Activated naive CD8-positive, alpha-beta T cell treated with anti-CD3 and anti-CD28 coated beads for 36 hours (primary cell): ENCODE measurements at regions not wholly inside any gene's neighbourhood (a gene's known extent, or its start where the extent isn't known, plus 50 kb on each side); places are given as distances from the start of the nearest gene placed in this dataset.

ENCODE experiments used
- DNase-seq: peaks from one replicate; pipeline ENCODE4 v3.0.0; 2021
- H3K27ac Mint-ChIP-seq: one replicate; pipeline ENCODE4 v1.8.0; 2022; ENCODE audit warnings: mild to moderate bottlenecking, moderate library complexity, mixed read lengths
- H3K27me3 Mint-ChIP-seq: one replicate; pipeline ENCODE4 v1.8.0; 2022; ENCODE audit warnings: mild to moderate bottlenecking, mixed read lengths
- H3K36me3 Mint-ChIP-seq: one replicate; pipeline ENCODE4 v1.8.0; 2021; ENCODE audit warnings: mild to moderate bottlenecking, mixed read lengths
- H3K4me1 Mint-ChIP-seq: one replicate; pipeline ENCODE4 v1.8.0; 2021; ENCODE audit warnings: mixed read lengths
- H3K4me3 Mint-ChIP-seq: one replicate; pipeline ENCODE4 v1.8.0; 2022; ENCODE audit warnings: mild to moderate bottlenecking, moderate library complexity, mixed read lengths
- H3K9me3 Mint-ChIP-seq: one replicate; pipeline ENCODE4 v1.8.0; 2022; ENCODE audit warnings: mixed read lengths

DNA sequence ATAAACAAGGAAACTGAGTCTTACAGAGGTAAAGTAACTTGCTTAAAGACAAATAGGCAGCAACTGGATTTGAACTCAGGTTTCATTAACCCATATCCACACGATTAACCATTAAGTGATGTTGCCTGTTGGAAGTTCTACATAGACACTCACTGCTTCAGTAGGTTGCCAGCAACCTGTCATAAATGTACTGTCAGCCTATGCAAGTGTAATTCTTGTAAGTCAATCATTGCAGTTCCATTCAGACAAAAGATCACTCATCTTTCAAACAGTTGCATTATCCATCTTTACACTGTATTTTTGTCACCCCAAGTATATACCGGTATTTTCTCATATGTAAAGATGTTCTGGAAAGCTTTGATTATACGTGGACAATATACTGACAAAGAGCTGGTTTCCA, 676.9 kb upstream of the PCDH20 start:
- no peaks in the 10 kb centered on the region for H3K27me3 Mint-ChIP-seq
- peaks cover 2% of the 10 kb centered on the region for H3K9me3 Mint-ChIP-seq
- no peak for DNase-seq
- H3K27ac Mint-ChIP-seq, result no peak overlapping the region
- no peaks in the 10 kb centered on the region for H3K4me1 Mint-ChIP-seq
- no peak overlapping the region for H3K4me3 Mint-ChIP-seq
- no peaks in the 10 kb centered on the region for H3K36me3 Mint-ChIP-seq

DNA sequence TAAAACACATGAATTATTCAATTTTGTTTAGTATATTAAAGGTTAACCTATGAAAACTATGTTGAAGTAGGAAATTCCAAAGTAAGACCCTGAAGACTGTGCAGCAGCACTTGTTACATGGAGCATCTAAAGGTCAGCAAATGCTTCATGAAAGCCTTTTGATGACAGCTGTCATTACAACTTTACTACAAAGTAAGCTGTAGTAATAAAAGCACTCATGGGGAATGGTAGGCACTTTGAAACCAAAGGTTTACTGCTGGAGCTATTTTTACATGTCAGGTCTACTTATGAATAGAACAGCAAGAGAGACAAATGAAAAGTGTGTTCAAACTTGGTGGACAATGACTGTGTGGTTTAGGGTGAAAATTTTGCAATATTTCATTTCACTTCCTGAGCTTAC, 672.5 kb upstream of the PCDH20 start:
- Mint-ChIP-seq H3K4me1 (no peaks in the 10 kb centered on the region), H3K27me3 (no peaks in the 10 kb centered on the region), H3K4me3 (no peak overlapping the region)

DNA sequence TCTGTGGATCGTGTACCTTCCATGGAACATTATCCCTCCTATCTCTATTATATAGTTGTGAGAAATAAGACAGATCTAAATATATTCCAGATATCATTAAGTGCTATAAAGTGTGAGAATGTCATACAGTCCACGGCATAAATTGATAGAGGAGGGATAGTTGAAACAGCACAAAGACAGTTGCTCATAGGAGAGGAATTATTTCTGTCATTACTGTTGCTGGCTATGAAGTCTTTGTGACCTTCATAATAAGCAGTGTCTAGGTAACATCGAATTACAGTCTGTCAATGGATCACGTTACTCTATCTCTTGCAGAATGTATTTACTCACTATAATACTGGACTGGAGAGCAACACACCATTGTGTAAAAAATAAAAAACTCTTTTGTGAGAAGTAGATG, 671.5 kb upstream of the PCDH20 start:
- Mint-ChIP-seq H3K27me3 (no peaks in the 10 kb centered on the region), H3K4me1 (no peaks in the 10 kb centered on the region), H3K27ac (no peak overlapping the region), H3K36me3 (no peaks in the 10 kb centered on the region), H3K4me3 (no peak overlapping the region), H3K9me3 (peaks cover 2% of the 10 kb centered on the region)
- no peak for DNase-seq

More for the DNA sequence above, 672.5 kb upstream of the PCDH20 start:
- Mint-ChIP-seq H3K27ac (no peak overlapping the region), H3K36me3 (no peaks in the 10 kb centered on the region), H3K9me3 (peaks cover 2% of the 10 kb centered on the region)
- DNase-seq, result no peak

DNA sequence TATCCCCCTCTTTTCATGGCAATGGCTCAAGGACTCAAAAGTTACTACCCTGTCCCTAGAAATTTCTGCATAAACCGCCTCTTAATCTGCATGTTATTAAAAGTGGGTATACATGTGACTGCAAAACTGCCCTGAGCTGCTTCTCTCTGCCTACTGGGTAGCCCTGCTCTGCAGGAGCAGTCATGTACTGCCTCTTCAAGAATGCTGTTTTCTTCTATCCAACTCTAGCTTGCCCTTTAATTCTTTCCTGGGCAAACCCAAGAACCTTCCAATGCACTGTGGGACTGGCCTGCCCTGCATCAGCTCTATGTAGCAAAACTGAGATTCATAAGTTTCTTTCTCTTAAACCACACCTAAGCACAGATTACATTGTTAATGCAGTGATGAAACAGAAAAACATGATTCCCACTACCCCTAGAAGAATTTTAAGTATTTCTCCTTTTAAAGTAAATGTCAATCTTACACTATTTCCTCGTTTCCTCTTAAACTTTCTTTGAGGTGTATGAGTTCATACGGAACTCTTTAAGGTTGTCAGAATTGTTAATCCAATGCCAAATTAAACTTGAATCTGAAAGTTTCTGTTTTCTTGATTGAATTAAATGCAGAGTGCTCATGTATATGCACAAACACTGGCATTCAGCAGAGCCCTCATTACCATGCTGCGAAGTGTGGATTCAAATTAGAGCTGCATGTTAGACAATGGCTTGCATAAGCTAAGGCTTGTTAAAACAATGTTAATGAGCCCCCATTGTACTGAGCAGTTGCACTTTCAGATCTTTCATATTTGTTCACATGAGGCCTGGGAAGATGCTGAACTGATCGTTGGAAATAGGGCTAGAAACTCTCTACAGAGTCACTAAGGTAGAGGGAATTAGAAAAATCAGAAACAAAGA, 669.9 kb upstream of the PCDH20 start:
- Mint-ChIP-seq H3K4me3 (no peak overlapping the region), H3K4me1 (no peaks in the 10 kb centered on the region), H3K27ac (no peak overlapping the region), H3K9me3 (peaks cover 2% of the 10 kb centered on the region), H3K36me3 (no peaks in the 10 kb centered on the region), H3K27me3 (no peaks in the 10 kb centered on the region)
- DNase-seq, result no peak

DNA sequence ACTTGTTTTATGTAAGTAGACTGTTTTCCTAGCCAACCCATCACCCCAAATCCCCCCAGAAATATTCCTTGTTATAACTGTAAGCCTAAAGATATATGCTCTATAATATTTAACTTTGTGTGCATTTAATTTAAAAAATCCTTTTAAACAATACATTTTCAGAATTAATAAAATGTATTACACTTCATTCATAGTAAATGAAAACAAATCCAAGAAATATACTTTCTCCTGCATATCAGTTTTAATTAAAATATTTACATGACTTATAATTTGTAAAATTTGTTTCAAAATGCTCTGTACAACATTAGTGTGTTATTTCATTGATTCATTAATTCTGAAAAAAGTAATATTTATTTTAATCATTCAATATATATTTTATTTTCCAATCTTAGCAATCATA, 669.1 kb upstream of the PCDH20 start:
- Mint-ChIP-seq H3K4me1 (no peaks in the 10 kb centered on the region), H3K4me3 (no peak overlapping the region), H3K36me3 (no peaks in the 10 kb centered on the region), H3K27ac (no peak overlapping the region), H3K27me3 (no peaks in the 10 kb centered on the region), H3K9me3 (peaks cover 2% of the 10 kb centered on the region)
- DNase-seq, result no peak

DNA sequence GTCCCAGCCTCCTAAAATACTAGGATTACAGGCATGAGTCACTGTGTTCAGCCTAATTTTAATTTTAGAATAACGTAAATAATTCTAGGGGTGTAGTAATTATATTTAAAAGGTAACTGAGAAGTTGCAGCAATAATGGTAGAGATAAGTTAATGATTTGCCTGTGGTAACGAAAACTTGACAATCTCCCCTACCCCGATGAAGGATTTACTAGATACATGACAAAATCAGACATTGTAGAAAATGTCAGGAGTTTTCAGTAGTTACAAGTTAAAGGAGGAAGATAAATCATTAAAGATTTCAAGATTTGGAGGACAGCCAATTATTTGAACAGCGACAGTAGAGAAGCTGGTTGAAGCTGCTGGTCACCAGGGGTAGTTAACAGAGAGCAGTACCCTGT, 652.2 kb upstream of the PCDH20 start:
- H3K36me3 Mint-ChIP-seq, result no peaks in the 10 kb centered on the region
- H3K4me1 Mint-ChIP-seq, result no peaks in the 10 kb centered on the region
- no peak overlapping the region for H3K27ac Mint-ChIP-seq
- H3K9me3 Mint-ChIP-seq, result peaks cover 7% of the 10 kb centered on the region
- no peaks in the 10 kb centered on the region for H3K27me3 Mint-ChIP-seq
- no peak for DNase-seq
- no peak overlapping the region for H3K4me3 Mint-ChIP-seq

DNA sequence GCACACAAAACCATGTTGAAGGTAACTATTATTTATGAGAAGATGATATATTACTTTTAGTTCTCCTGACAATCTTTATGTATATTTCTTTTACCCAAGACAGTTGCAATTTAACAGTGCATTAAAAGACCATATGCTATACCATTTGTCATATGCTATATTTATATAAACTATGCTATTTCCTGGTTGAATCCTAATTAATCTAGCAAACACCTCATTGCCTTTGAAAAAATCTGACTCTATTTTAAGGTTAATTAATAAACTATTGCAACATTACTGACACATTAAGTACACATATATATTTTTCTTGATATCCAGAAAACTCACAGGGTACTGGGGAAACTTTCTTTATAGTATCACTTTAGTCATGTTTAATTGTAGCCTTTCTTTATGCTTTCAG, 649.4 kb upstream of the PCDH20 start:
- DNase-seq, result no peak
- peaks cover 7% of the 10 kb centered on the region for H3K9me3 Mint-ChIP-seq
- H3K4me3 Mint-ChIP-seq, result no peak overlapping the region
- H3K27ac Mint-ChIP-seq, result no peak overlapping the region
- H3K27me3 Mint-ChIP-seq, result no peaks in the 10 kb centered on the region
- no peaks in the 10 kb centered on the region for H3K36me3 Mint-ChIP-seq
- no peaks in the 10 kb centered on the region for H3K4me1 Mint-ChIP-seq

DNA sequence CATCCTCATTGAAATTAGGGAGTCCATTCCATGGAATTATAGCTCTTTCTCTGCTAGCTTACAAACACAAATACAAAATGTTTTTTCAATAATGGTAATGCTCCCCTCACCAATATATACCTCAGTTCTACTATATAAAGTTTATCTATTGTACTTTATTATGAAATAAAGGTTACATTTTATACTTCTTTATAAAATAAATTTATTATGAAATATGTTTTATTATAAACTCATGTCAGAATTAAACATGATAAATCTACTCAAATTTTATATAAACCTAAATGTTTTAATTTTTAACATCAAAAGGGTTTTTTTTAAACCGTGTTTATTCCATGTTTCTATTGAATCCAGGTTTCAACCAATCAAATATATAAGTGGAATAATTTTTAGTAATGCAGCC, 646.1 kb upstream of the PCDH20 start:
- Mint-ChIP-seq H3K27me3 (no peaks in the 10 kb centered on the region), H3K36me3 (no peaks in the 10 kb centered on the region), H3K4me1 (no peaks in the 10 kb centered on the region), H3K9me3 (peaks cover 5% of the 10 kb centered on the region), H3K4me3 (no peak overlapping the region), H3K27ac (no peak overlapping the region)
- DNase-seq, result no peak

DNA sequence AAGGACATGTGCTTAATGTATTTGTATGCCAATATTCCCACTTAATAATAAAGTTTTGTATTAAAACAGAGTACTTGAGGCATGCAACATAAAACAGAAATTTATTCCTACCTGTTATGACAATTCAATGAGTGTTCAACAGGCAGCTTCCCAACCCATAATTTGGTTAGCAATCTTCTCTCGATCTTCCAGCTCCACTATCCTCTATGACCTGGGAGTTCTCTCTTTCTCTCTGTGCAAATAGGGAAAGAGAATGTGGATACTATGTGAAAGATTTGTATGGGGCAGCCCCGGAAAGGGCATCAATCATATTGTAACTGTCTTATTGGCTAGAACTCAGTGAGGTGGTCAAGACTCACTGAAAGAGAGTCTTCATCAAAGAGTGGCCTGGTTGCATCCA, 644.9 kb upstream of the PCDH20 start:
- Mint-ChIP-seq H3K4me1 (no peaks in the 10 kb centered on the region), H3K27me3 (no peaks in the 10 kb centered on the region), H3K4me3 (no peak overlapping the region), H3K36me3 (no peaks in the 10 kb centered on the region), H3K9me3 (peaks cover 4% of the 10 kb centered on the region), H3K27ac (no peak overlapping the region)
- DNase-seq, result no peak

DNA sequence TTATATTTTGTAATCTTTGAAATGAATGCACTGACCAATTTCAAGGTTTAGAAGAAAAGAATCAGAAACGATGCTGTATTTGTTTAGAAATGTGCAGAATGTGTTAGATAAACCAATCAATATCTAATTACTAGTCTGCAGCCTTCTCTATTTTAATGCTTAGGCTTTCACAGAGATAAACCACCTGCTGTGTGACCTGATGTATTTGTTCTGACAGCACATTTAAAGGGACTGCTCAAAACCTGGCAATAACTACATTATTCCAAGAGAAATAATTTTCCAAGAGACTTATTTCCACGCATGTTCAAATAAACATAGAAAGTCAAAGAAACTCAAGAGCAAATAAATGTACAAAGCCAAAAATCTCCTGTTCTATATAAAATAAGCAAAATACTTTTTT, 641.6 kb upstream of the PCDH20 start:
- Mint-ChIP-seq H3K4me3 (no peak overlapping the region), H3K9me3 (peaks cover 1% of the 10 kb centered on the region), H3K27me3 (no peaks in the 10 kb centered on the region), H3K36me3 (no peaks in the 10 kb centered on the region), H3K27ac (no peak overlapping the region), H3K4me1 (no peaks in the 10 kb centered on the region)
- DNase-seq, result no peak

DNA sequence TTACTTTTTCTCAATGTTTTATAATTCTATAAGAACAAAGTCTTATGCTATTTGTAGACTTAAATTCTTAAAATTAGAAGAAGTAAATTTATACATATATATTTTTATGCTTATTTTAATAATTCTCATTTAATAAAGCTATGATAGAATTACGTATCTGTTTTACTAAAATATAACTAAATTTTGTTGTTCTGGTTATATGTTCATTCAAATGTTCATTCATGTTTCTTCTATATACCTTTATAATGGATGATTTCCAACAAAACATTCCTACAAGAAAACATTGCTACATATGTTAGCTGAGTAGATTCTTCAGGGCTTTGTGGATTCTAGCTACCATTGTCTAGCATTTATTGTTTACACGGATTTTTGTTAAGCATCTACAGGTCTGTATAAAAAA, 634.3 kb upstream of the PCDH20 start:
- Mint-ChIP-seq H3K9me3 (peaks cover 1% of the 10 kb centered on the region), H3K4me1 (no peaks in the 10 kb centered on the region), H3K4me3 (no peak overlapping the region), H3K36me3 (no peaks in the 10 kb centered on the region), H3K27ac (no peak overlapping the region), H3K27me3 (no peaks in the 10 kb centered on the region)
- no peak for DNase-seq

DNA sequence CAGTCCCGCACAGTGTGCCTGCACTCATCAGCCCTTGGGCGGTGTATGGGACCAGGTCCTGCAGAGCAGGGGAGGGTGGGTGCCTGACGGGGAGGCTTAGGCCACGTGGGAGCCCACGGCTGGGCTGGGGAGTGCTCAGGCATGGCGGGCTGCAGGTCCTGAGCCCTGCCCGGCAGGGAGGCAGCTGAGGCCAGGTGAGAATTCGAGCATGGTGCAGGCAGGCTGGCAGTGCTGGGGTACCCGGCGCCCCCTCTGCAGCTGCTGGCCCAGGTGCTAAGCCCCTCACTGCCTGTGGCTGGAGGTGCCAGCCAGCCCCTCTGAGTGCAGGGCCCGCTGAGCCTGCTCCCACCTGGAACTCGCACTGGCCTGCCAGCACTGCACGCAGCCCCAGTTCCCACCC, 630.9 kb upstream of the PCDH20 start:
- Mint-ChIP-seq H3K9me3 (no peaks in the 10 kb centered on the region), H3K27ac (no peak overlapping the region), H3K4me3 (no peak overlapping the region), H3K27me3 (no peaks in the 10 kb centered on the region), H3K36me3 (no peaks in the 10 kb centered on the region), H3K4me1 (no peaks in the 10 kb centered on the region)
- DNase-seq, result no peak

DNA sequence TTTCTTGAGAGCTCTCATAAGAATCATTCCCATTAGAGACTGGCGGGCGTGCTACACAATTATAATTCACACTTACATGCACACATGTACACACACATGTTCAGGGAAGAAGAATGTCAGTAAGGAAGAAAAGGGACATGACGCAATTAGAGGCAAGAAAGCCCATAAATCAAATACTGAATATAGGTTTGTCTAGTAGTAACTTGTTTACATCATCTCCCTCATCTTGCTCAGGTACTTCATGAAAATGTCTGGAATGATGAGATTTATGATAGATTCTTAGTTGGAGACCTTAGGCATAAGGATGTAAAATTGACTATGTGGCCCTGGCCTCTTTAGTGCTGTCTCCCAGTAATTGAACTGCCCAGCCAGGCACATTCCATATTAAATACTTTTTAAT, 628.0 kb upstream of the PCDH20 start:
- Mint-ChIP-seq H3K36me3 (no peaks in the 10 kb centered on the region), H3K9me3 (no peaks in the 10 kb centered on the region)

DNA sequence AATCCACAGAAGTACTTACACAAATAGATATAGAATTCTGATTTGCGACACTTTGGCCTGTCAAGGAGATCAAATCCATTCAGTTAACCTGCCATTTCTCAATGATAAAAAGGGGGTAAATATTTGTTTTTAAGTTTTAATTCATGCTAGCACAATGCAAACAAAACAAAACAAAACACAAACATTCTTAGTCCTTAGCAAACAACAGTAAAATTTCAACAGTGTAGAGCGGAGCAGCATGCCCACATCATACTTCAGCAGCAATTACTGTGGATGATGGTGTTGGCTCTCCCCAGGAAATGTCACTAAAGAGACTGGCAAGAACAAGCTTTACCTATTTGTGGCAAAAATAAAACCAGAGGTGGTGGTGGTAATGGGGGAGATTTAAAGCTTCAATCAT, 625.2 kb upstream of the PCDH20 start:
- Mint-ChIP-seq H3K9me3 (peaks cover 1% of the 10 kb centered on the region), H3K27me3 (no peaks in the 10 kb centered on the region), H3K36me3 (no peaks in the 10 kb centered on the region), H3K4me3 (no peak overlapping the region), H3K4me1 (no peaks in the 10 kb centered on the region), H3K27ac (no peak overlapping the region)
- no peak for DNase-seq

More for the DNA sequence above, 628.0 kb upstream of the PCDH20 start:
- DNase-seq, result no peak
- H3K27me3 Mint-ChIP-seq, result no peaks in the 10 kb centered on the region
- H3K4me1 Mint-ChIP-seq, result no peaks in the 10 kb centered on the region
- no peak overlapping the region for H3K27ac Mint-ChIP-seq
- H3K4me3 Mint-ChIP-seq, result no peak overlapping the region

DNA sequence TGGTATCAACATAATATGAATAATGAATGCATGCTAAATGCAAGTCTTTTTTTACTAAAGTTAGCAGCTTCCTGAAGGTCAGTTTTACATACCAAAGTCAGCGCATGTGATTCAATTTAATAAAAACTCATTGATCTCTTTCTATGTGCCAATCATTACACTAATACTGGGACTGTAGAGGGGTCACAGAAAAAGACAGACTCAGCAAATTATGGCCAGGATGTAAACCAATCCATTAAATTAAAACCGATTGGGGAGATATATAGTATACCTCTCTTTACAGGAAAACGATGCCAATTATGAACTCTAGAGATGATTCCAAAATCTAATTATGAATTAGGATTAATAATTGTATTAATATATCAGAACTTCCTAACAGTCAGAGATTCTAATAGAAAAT, 624.4 kb upstream of the PCDH20 start:
- Mint-ChIP-seq H3K27ac (no peak overlapping the region), H3K27me3 (no peaks in the 10 kb centered on the region), H3K36me3 (no peaks in the 10 kb centered on the region)

DNA sequence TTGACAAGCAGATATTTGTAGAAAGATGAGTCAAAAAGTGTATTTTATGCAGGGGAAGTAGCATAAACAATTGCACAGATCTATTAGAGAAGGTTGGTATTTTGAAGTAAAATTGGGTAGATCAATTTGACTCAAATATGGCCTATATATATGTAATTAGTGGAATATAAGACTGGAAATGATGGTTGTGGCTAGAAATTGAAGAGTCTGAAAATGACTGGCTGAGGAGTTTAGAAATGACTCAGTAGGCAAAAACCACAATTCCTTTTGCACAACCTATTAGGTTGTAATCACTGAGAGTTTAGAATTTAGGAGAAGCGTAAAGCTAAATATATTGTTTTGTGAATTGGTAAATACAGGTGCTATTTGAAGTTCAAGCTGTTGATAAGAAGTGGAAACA, 622.6 kb upstream of the PCDH20 start:
- Mint-ChIP-seq H3K4me3 (no peak overlapping the region), H3K27ac (no peak overlapping the region), H3K4me1 (no peaks in the 10 kb centered on the region), H3K9me3 (peaks cover 1% of the 10 kb centered on the region), H3K36me3 (no peaks in the 10 kb centered on the region), H3K27me3 (no peaks in the 10 kb centered on the region)
- no peak for DNase-seq

More for the DNA sequence above, 624.4 kb upstream of the PCDH20 start:
- Mint-ChIP-seq H3K4me3 (no peak overlapping the region), H3K4me1 (no peaks in the 10 kb centered on the region), H3K9me3 (peaks cover 1% of the 10 kb centered on the region)
- no peak for DNase-seq
